Trophoblast cell (in vitro differentiated cells and primary cell): ENCODE measurements at regions not wholly inside any gene's neighbourhood (a gene's known extent, or its start where the extent isn't known, plus 50 kb on each side); places are given as distances from the start of the nearest gene placed in this dataset.
A peak's percentile ranks its signal among the peaks of the same experiment; 100 is the strongest.

Experiments
- DNase-seq, 2 donors: peaks; one replicate each; pipeline ENCODE4 v3.0.0-alpha.2; 2016
- H2AFZ ChIP-seq: 2 replicates; pipeline ENCODE4 v1.6.1; 2013; ENCODE audit warnings: low read length, moderate library complexity, mild to moderate bottlenecking; ENCODE audit not compliant: insufficient read depth, poor library complexity
- H2AK5ac ChIP-seq: 2 replicates; pipeline ENCODE4 v1.6.1; 2013; ENCODE audit warnings: mild to moderate bottlenecking, low read length
- H2BK120ac ChIP-seq: 2 replicates; pipeline ENCODE4 v1.6.1; 2013; ENCODE audit warnings: low read length, mild to moderate bottlenecking, moderate library complexity; ENCODE audit not compliant: insufficient read depth, poor library complexity
- H2BK12ac ChIP-seq: 2 replicates; pipeline ENCODE4 v1.6.1; 2013; ENCODE audit warnings: mild to moderate bottlenecking, low read length, moderate library complexity
- H2BK5ac ChIP-seq: 2 replicates; pipeline ENCODE4 v1.6.1; 2013; ENCODE audit warnings: low read length, low read depth, moderate library complexity, mild to moderate bottlenecking; ENCODE audit not compliant: poor library complexity
- H3K14ac ChIP-seq: 2 replicates; pipeline ENCODE4 v1.6.1; 2013; ENCODE audit warnings: mild to moderate bottlenecking, low read length
- H3K18ac ChIP-seq: 2 replicates; pipeline ENCODE4 v1.6.1; 2013; ENCODE audit warnings: mild to moderate bottlenecking, low read length
- H3K23ac ChIP-seq: 2 replicates; pipeline ENCODE4 v1.6.1; 2013; ENCODE audit warnings: low read length
- H3K27ac ChIP-seq: 2 replicates; pipeline ENCODE4 v1.5.1; 2013; ENCODE audit warnings: low read depth, mild to moderate bottlenecking, inconsistent platforms, low read length, moderate library complexity
- H3K27me3 ChIP-seq: 2 replicates; pipeline ENCODE4 v1.6.1; 2013; ENCODE audit warnings: inconsistent platforms, mild to moderate bottlenecking, low read length, moderate library complexity; ENCODE audit not compliant: insufficient read depth
- H3K36me3 ChIP-seq, 2 experiments: 1 replicate in 1 of 2; 2 replicates in 1 of 2; pipeline ENCODE4 v1.6.1; 2013; ENCODE audit warnings: low read length in 2 of 2, mild to moderate bottlenecking in 2 of 2, moderate library complexity in 1 of 2; ENCODE audit not compliant: insufficient read depth in 2 of 2, control insufficient read depth in 1 of 2
- H3K4ac ChIP-seq: 2 replicates; pipeline ENCODE4 v1.6.1; 2013; ENCODE audit warnings: low read depth, mild to moderate bottlenecking, low read length, moderate library complexity
- H3K4me1 ChIP-seq, 2 experiments: 1 replicate in 1 of 2; 2 replicates in 1 of 2; pipeline ENCODE4 v1.6.1; 2013; ENCODE audit warnings: low read length in 2 of 2, mild to moderate bottlenecking in 2 of 2, moderate library complexity in 1 of 2; ENCODE audit not compliant: insufficient read depth in 2 of 2, control insufficient read depth in 1 of 2
- H3K4me2 ChIP-seq: 2 replicates; pipeline ENCODE4 v1.6.1; 2013; ENCODE audit warnings: inconsistent platforms, mild to moderate bottlenecking, low read length, moderate library complexity
- H3K4me3 ChIP-seq: 2 replicates; pipeline ENCODE4 v1.5.1; 2013; ENCODE audit warnings: mild to moderate bottlenecking, low read depth, low read length, inconsistent platforms
- H3K79me1 ChIP-seq: one replicate; pipeline ENCODE4 v1.6.1; 2013; ENCODE audit warnings: low read length
- H3K79me2 ChIP-seq: 2 replicates; pipeline ENCODE4 v1.6.1; 2013; ENCODE audit warnings: low read length, mild to moderate bottlenecking; ENCODE audit not compliant: control insufficient read depth, insufficient read depth, poor library complexity
- H3K9ac ChIP-seq: 2 replicates; pipeline ENCODE4 v1.6.1; 2013; ENCODE audit warnings: mild to moderate bottlenecking, low read length
- H3K9me3 ChIP-seq: 2 replicates; pipeline ENCODE4 v1.6.1; 2013; ENCODE audit warnings: low read depth, mild to moderate bottlenecking, control low read depth, inconsistent platforms, low read length; ENCODE audit not compliant: insufficient read depth
- H4K12ac ChIP-seq: 2 replicates; pipeline ENCODE4 v1.6.1; 2013; ENCODE audit warnings: low read depth, mild to moderate bottlenecking, low read length, moderate library complexity
- H4K8ac ChIP-seq: 2 replicates; pipeline ENCODE4 v1.6.1; 2013; ENCODE audit warnings: low read depth, mild to moderate bottlenecking, low read length, moderate library complexity
- H4K91ac ChIP-seq: one replicate; pipeline ENCODE4 v1.6.1; 2013; ENCODE audit warnings: low read depth, mild to moderate bottlenecking, low read length, moderate library complexity
- WGBS: extraction: QIAGEN DNeasy Blood & Tissue Kit; methylation state at CpG from one replicate; pipeline ENCODE4 v1.1.7; 2013; ENCODE audit warnings: missing lambda C conversion rate; ENCODE audit not compliant: insufficient read length, insufficient coverage; ENCODE audit errors: extremely low coverage; 5-methylcytosine and 5-hydroxymethylcytosine counted together

DNA sequence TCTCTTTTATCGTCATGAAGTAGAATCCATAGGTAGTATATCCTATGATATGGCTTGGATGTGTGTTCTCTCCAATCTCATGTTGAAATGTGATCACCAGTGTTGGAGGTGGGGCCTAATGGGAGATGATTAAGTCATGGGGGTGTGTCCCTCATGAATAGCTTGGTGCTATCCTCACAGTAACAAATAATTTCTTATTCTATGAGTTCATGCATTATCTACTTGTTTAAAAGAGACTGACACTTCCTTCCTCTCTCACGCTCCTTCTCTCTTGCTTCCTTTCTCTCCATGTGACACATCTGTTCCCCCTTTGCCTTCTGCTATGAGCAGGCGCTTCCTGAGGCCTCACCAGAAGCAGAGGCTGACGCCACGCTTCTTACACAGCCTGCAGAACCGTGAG lies 165.6 kb downstream of the MREG start:
- H3K79me1 ChIP-seq, result no peaks in the 10 kb centered on the region
- no peak overlapping the region for H3K4me2 ChIP-seq
- H3K79me2 ChIP-seq, result no peaks in the 10 kb centered on the region
- no peak overlapping the region for H3K9ac ChIP-seq
- no peaks in the 10 kb centered on the region for H3K27me3 ChIP-seq
- H4K12ac ChIP-seq, result no peak overlapping the region
- WGBS, result no CpG with 5 or more reads among the region's 6 CpGs
- H2BK12ac ChIP-seq, result no peak overlapping the region
- H2AK5ac ChIP-seq, result no peak overlapping the region
- no peak for DNase-seq
- no peak overlapping the region for H2AFZ ChIP-seq
- no peak overlapping the region for H3K27ac ChIP-seq
- H3K18ac ChIP-seq, result no peak overlapping the region
- no peak overlapping the region for H4K91ac ChIP-seq
- no peak overlapping the region for H3K4me3 ChIP-seq
- no peak overlapping the region for H2BK5ac ChIP-seq
- no peak overlapping the region for H2BK120ac ChIP-seq
- H3K4ac ChIP-seq, result no peak overlapping the region
- no peaks in the 10 kb centered on the region for H3K4me1 ChIP-seq
- no peaks in the 10 kb centered on the region for H3K36me3 ChIP-seq
- H4K8ac ChIP-seq, result no peak overlapping the region
- H3K14ac ChIP-seq, result no peak overlapping the region
- H3K23ac ChIP-seq, result no peak overlapping the region
- H3K9me3 ChIP-seq, result peaks cover 2% of the 10 kb centered on the region

DNA sequence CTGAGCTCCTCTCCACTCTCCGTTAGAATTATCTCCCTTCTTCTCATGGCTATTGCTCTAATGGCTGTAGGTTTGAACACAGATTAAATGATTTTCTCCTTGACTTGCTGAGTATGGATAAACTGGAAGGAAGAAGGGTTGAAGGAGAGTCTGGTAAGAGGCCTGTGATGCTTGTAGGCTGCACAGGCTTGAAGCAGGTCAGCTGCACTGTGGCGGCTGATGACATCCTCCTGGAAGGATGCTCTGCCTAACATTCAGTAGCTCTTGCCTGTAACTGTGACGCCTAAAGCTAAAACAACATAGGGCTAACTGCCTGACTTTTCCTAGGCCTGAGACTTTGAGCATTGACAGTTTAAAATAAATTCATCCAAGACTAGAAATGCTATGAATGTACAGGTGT lies 166.3 kb downstream of the MREG start:
- Histone ChIP-seq H3K4me1 (no peaks in the 10 kb centered on the region), H3K18ac (no peak overlapping the region), H3K79me1 (no peaks in the 10 kb centered on the region), H4K12ac (no peak overlapping the region), H3K27me3 (no peaks in the 10 kb centered on the region), H4K8ac (no peak overlapping the region), H2BK5ac (no peak overlapping the region), H3K4me2 (no peak overlapping the region), H3K4ac (no peak overlapping the region), H3K27ac (no peak overlapping the region), H2BK12ac (no peak overlapping the region), H2BK120ac (no peak overlapping the region), H3K36me3 (no peaks in the 10 kb centered on the region), H3K23ac (no peak overlapping the region), H3K79me2 (no peaks in the 10 kb centered on the region), H2AFZ (no peak overlapping the region), H3K4me3 (no peak overlapping the region), H2AK5ac (no peak overlapping the region), H3K9ac (no peak overlapping the region), H3K14ac (no peak overlapping the region), H4K91ac (no peak overlapping the region), H3K9me3 (peaks cover 2% of the 10 kb centered on the region)
- whole genome bisulfite sequencing, result no CpG with 5 or more reads among the region's 3 CpGs
- no peak for DNase-seq

DNA sequence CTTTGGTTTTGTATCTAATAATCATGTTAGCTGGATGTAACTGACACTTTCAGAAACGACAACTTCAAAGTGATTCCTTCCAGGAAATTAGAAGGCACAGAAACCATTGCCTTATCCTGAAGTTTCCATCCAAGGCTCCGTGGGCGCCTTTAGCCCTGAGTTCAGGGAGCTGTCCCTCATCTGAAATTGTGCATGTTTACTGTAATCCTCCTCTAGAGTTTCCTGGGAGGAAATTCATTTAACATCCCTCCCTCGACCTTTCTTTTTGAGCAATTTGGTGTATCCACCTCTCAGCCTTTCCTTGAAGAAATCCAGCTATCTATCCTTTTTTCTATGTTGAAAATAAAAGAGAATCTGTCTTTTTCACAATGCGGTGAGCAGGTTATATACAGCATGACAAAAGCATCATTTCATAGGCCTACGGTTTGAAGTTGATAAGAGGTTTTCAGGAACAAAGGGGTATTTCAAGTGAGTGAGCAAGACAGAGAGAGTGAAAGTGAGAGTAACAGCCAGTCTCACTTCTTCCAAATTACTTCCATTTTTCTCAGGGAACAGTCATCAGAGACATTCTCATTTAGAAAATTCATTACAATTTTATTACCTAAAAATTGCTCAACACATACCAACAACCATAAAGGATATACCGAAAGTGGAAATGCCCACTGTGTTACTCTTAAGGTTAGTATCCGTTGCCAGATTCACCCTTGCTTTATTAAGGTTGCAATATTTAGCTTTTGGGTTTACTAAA lies 167.3 kb downstream of the MREG start:
- H3K79me2 ChIP-seq, result no peaks in the 10 kb centered on the region
- no peak overlapping the region for H3K4ac ChIP-seq
- H2AK5ac ChIP-seq, result no peak overlapping the region
- no peak overlapping the region for H2BK12ac ChIP-seq
- H2BK120ac ChIP-seq, result no peak overlapping the region
- H2AFZ ChIP-seq, result no peak overlapping the region
- no peak overlapping the region for H3K27ac ChIP-seq
- H3K14ac ChIP-seq, result no peak overlapping the region
- H3K4me2 ChIP-seq, result no peak overlapping the region
- H3K4me3 ChIP-seq, result no peak overlapping the region
- DNase-seq, result no peak
- H4K12ac ChIP-seq, result no peak overlapping the region
- no peaks in the 10 kb centered on the region for H3K27me3 ChIP-seq
- H3K23ac ChIP-seq, result no peak overlapping the region
- H3K9ac ChIP-seq, result no peak overlapping the region
- no CpG with 5 or more reads among the region's 8 CpGs for whole genome bisulfite sequencing
- H3K18ac ChIP-seq, result no peak overlapping the region
- H4K8ac ChIP-seq, result no peak overlapping the region
- no peaks in the 10 kb centered on the region for H3K36me3 ChIP-seq
- no peak overlapping the region for H2BK5ac ChIP-seq
- no peaks in the 10 kb centered on the region for H3K79me1 ChIP-seq
- H4K91ac ChIP-seq, result no peak overlapping the region
- H3K4me1 ChIP-seq, result peaks cover 0 to 4% of the 10 kb centered on the region in 2 experiments
- H3K9me3 ChIP-seq, result peaks cover 2% of the 10 kb centered on the region

DNA sequence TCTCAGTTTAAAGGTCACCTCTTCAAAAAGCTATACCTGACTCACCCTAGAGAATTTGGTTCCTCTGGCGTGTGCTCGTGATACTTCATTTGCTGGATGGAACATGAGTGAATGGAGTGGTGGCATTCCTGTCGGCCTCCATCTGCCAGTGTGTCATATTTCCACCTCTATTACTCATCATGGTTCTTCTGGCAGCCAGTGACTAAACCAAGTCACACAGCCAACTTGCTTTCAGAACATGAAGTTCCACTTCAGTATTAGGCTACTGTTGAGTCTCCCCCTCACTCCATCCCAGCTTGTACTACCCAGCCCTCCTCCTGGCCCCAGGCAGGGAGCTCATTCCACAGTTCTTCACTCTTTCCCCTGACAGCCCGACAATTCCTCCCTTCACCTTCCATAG lies 169.8 kb downstream of the MREG start:
- no CpG with 5 or more reads among the region's 4 CpGs for WGBS
- Histone ChIP-seq H2AFZ (no peak overlapping the region), H2AK5ac (no peak overlapping the region), H3K27ac (no peak overlapping the region), H2BK12ac (peak overlapping the region; percentile 61), H2BK120ac (no peak overlapping the region), H4K8ac (no peak overlapping the region), H3K36me3 (no peaks in the 10 kb centered on the region), H3K4me3 (no peak overlapping the region), H3K4me2 (no peak overlapping the region), H3K79me1 (no peaks in the 10 kb centered on the region), H3K9ac (no peak overlapping the region), H3K23ac (no peak overlapping the region), H4K91ac (no peak overlapping the region), H3K27me3 (no peaks in the 10 kb centered on the region), H4K12ac (no peak overlapping the region), H2BK5ac (no peak overlapping the region), H3K9me3 (peaks cover 2% of the 10 kb centered on the region), H3K4ac (no peak overlapping the region), H3K79me2 (no peaks in the 10 kb centered on the region), H3K4me1 (peaks cover 0 to 4% of the 10 kb centered on the region in 2 experiments), H3K14ac (no peak overlapping the region), H3K18ac (no peak overlapping the region)
- peak; percentile 78 to 81 for DNase-seq
